ENCODE measurements at regions not wholly inside any gene's neighbourhood (a gene's known extent, or its start where the extent isn't known, plus 50 kb on each side); places are given as distances from the start of the nearest gene placed in this dataset.

DNA sequence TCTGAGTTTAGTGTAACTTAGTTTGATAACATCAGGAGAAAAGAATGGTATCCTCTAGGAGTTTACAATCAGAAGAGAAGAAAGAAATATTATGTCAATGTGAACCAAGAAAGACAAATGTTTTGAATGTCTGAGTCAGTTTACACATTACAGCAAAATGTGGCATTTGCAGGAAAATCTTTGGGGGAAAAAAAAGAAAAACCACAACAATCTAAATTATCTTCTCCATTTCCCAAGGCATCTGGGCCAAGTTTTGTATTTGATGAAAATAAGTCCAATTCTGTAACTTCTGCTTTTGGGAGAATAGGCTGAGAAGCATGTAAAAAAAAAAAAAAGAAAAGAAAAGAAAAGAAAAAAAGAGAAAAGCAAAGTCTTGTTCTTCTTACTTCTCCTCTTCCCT lies 58.8 kb upstream of the FLRT2 start:
- BruUV-seq (replicated peaks): no TSS peak
- DNase-seq (ENCODE audit: low read depth, low spot score): no peak
- no peak overlapping the region for H3K27ac ChIP-seq (ENCODE audit: low read length)
- H3K4me1 ChIP-seq (ENCODE audit: control insufficient read depth, insufficient read depth, low read length): no peaks in the 10 kb centered on the region
- CTCF ChIA-PET: no interaction called here
- H3K4me3 ChIP-seq (ENCODE audit: low read depth in 2 of 2, low read length in 2 of 2): no peak overlapping the region
- in situ Hi-C loops (cut with HindIII; ENCODE audit: low pct_unique_long_range_greater_than_20kb, low sequenced_read_pairs) (no loop called here), intact Hi-C loops (cut with micrococcal nuclease; ENCODE audit: unreplicated experiment) (no loop called here)
- no peak for TF ChIP-seq SIN3A (IDR thresholded peaks at IDR 0.05; ENCODE audit: borderline replicate concordance, insufficient read depth, low read depth, low read length)
- TF ChIP-seq, protein P1, sequence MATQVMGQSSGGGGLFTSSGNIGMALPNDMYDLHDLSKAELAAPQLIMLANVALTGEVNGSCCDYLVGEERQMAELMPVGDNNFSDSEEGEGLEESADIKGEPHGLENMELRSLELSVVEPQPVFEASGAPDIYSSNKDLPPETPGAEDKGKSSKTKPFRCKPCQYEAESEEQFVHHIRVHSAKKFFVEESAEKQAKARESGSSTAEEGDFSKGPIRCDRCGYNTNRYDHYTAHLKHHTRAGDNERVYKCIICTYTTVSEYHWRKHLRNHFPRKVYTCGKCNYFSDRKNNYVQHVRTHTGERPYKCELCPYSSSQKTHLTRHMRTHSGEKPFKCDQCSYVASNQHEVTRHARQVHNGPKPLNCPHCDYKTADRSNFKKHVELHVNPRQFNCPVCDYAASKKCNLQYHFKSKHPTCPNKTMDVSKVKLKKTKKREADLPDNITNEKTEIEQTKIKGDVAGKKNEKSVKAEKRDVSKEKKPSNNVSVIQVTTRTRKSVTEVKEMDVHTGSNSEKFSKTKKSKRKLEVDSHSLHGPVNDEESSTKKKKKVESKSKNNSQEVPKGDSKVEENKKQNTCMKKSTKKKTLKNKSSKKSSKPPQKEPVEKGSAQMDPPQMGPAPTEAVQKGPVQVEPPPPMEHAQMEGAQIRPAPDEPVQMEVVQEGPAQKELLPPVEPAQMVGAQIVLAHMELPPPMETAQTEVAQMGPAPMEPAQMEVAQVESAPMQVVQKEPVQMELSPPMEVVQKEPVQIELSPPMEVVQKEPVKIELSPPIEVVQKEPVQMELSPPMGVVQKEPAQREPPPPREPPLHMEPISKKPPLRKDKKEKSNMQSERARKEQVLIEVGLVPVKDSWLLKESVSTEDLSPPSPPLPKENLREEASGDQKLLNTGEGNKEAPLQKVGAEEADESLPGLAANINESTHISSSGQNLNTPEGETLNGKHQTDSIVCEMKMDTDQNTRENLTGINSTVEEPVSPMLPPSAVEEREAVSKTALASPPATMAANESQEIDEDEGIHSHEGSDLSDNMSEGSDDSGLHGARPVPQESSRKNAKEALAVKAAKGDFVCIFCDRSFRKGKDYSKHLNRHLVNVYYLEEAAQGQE (IDR thresholded peaks at IDR 0.05; ENCODE audit: insufficient read depth in 1 of 2, low read depth in 2 of 2, low read length in 1 of 2): no peak
- TF ChIP-seq CTCF (IDR thresholded peaks at IDR 0.05): no peak
- TF ChIP-seq TCF7L2 (IDR thresholded peaks at IDR 0.05; ENCODE audit: low read depth, low read length): no peak
- TF ChIP-seq POLR2AphosphoS5 (IDR thresholded peaks at IDR 0.05; ENCODE audit: low read depth, low read length): no peak
- no peaks in the 10 kb centered on the region for H3K36me3 ChIP-seq (ENCODE audit: control insufficient read depth, insufficient read depth, low read length)
- H3K9me3 ChIP-seq (ENCODE audit: control insufficient read depth, insufficient read depth, low read depth, low read length): no peaks in the 10 kb centered on the region
- H3K27me3 ChIP-seq (ENCODE audit: control insufficient read depth, insufficient read depth, low read length): no peaks in the 10 kb centered on the region
- ATAC-seq: no peak
- POLR2A ChIA-PET: no interaction called here

DNA sequence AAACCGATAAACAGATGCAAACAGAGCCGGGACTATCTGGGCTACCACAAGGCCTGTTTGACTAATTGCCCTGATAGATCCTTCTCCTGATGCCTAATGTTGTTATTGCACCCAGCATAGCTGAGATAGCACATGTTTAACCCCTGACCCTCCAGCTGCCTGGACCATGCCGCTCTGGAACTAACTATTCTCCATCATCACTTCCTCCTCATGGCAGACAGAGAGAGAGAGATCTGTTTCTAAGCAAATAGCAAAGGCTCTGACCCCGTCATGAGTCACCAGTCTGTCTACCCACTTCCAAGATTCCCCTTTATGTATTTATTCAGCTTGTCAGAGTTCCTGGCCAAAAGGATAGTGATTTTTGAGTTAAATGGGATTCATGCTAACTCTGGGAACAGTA lies 58.2 kb upstream of the FLRT2 start:
- DNase-seq (ENCODE audit: low read depth, low spot score) (peak; percentile 48), ATAC-seq (peak; percentile 75)
- Histone ChIP-seq H3K27ac (ENCODE audit: low read length) (no peak overlapping the region), H3K36me3 (ENCODE audit: control insufficient read depth, insufficient read depth, low read length) (no peaks in the 10 kb centered on the region), H3K9me3 (ENCODE audit: control insufficient read depth, insufficient read depth, low read depth, low read length) (no peaks in the 10 kb centered on the region), H3K4me1 (ENCODE audit: control insufficient read depth, insufficient read depth, low read length) (no peaks in the 10 kb centered on the region), H3K4me3 (ENCODE audit: low read depth in 2 of 2, low read length in 2 of 2) (no peak overlapping the region), H3K27me3 (ENCODE audit: control insufficient read depth, insufficient read depth, low read length) (no peaks in the 10 kb centered on the region)
- in situ Hi-C loops (cut with HindIII; ENCODE audit: low pct_unique_long_range_greater_than_20kb, low sequenced_read_pairs) (no loop called here), intact Hi-C loops (cut with micrococcal nuclease; ENCODE audit: unreplicated experiment) (no loop called here)
- ChIA-PET POLR2A (no interaction called here), CTCF (no interaction called here)
- BruUV-seq (replicated peaks): no TSS peak
- no peak for TF ChIP-seq SIN3A (IDR thresholded peaks at IDR 0.05; ENCODE audit: borderline replicate concordance, insufficient read depth, low read depth, low read length)
- TF ChIP-seq, protein P1 (IDR thresholded peaks at IDR 0.05; ENCODE audit: insufficient read depth in 1 of 2, low read depth in 2 of 2, low read length in 1 of 2): no peak
- no peak for TF ChIP-seq TCF7L2 (IDR thresholded peaks at IDR 0.05; ENCODE audit: low read depth, low read length)
- no peak for TF ChIP-seq POLR2AphosphoS5 (IDR thresholded peaks at IDR 0.05; ENCODE audit: low read depth, low read length)
- no peak for TF ChIP-seq CTCF (IDR thresholded peaks at IDR 0.05)
